GM18505 (cell line): ENCODE measurements at regions not wholly inside any gene's neighbourhood (a gene's known extent, or its start where the extent isn't known, plus 50 kb on each side); places are given as distances from the start of the nearest gene placed in this dataset.
"Not testable (repeated sequence)": the region's sequence is repeated elsewhere in the genome, so short reads cannot be mapped to it uniquely, and the experiment has no call there.

Experiments
- ATAC-seq: cut with Tn5 transposase; IDR thresholded peaks from one replicate; pipeline ENCODE4 v1.9.1; 2021; ENCODE audit not compliant: unreplicated experiment
- POLR2A ChIP-seq: IDR thresholded peaks from 4 replicates; pipeline ENCODE4 v1.6.1; 2011; ENCODE audit warnings: borderline replicate concordance; ENCODE audit not compliant: insufficient read depth, insufficient read length; ENCODE audit errors: extremely low read depth

DNA sequence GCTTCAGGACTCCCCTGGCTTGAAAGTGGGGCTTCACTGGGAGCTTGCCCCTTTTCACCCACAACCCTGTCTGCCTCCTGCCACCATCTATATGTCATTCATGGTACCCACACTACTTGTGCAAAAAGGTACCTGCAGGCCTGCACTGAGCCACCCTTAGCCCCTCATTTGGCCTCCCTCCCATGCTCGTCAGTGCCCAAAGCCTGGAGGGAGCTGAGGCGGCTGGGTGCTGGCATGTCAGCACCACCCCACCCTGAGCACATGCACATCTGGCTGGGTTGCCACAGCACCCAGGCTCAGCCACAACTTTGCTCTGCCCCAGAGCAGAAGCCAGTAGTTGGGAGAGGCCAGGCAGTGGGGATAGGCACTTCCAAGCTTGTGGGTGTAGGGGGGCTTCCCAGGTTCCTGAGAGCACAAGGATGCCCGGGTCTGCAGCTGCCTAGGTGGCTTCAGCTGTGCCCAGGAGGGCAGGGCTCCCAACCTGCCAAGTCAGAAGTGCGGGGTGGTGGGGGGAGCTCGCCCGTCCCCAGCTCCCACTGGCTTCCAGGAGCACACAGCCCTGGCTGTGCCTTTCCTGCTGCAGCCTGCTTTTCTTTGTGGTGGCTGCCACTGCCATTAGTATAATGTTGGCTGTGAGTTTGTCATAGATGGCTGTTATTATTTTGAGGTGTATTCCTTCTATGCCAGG, 1054.6 kb upstream of the EPHA6 start:
- no peak for ATAC-seq
- no peak for TF ChIP-seq POLR2A

DNA sequence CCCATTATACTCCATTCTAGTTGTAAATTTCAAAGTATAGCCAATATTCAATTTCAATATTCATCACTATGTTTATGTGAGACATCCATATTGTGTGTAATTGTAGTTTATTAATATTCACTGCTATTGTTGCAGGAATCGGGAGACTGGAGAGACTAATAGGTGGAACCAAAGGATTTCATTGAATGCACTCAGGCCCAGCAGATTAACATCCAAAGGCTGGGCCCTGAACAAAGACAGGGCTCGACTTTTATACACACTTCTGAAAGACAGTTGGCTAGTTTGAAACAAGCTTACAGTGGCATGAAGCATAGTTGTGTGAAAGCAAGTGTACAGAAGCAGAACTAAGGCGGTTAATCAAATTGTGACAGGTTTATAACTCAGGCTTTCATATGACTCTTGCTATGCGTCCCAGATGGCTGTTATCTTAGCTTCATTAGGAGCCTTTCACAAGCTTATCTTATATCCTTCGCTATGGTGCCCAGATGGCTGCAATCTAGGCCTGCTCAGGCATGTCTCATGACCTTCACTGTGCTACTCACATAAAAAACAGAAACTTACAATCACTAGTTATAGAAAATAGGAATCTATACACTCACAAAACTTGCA, 1038.8 kb upstream of the EPHA6 start:
- TF ChIP-seq POLR2A: no peak

DNA sequence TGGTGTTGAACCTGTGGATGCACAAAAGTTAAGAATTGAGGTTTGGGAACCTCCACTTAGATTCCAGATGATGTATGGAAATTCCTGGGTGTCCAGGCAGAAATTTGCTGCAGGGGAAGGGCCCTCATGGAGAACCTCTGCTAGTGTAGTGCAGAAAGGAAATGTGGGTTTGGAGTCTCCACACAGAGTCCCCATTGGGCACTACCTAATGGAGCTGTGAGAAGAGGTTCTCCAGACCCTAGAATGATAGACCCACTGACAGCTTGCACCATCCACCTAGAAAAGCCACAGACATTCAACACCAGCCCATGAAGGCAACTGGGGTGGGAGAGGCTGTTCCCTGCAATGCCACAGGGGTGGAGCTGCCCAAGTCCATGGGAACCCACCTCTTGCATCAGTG, 1032.8 kb upstream of the EPHA6 start:
- ATAC-seq: no peak
- TF ChIP-seq POLR2A: no peak

More for the DNA sequence above, 1038.8 kb upstream of the EPHA6 start:
- no peak for ATAC-seq

DNA sequence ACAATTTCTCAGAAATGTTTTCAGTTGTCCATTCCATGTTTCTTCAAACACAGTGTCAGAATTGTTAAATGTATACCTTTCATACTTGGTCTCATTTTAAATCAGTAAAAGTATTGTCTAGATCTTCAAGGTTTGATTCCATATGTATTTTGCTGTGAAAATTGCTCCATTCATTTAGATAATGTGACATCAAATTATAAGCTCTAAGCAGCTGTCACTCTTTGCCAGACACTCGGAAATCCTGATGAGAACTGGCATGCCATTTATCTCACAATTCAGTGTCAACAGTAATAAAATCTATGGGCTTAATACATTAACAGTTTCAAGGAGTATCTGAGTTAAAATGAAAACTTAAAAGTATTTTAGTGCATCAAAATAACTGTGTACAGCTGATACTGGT, 1025.3 kb upstream of the EPHA6 start:
- ATAC-seq: no peak

DNA sequence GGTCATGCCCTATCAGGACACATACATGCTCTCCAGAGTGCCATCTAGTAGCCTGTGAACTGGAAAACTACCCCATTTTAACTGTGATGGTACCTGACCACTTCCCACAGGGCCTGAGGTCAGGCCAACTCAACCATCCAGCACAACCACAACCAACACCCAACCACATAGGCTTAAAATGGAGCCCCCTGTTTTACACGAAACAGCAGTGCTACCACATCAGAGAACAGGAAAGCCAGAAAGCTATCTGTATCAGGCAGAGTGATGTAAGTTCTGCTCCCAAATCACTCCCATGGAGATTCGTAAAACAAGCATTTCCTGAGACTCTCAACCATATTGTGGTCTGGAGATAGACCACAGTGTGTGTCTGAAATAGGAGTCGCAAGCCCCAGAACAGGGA, 1017.3 kb upstream of the EPHA6 start:
- TF ChIP-seq POLR2A: no peak
- ATAC-seq: no peak

More for the DNA sequence above, 1025.3 kb upstream of the EPHA6 start:
- TF ChIP-seq POLR2A: no peak

DNA sequence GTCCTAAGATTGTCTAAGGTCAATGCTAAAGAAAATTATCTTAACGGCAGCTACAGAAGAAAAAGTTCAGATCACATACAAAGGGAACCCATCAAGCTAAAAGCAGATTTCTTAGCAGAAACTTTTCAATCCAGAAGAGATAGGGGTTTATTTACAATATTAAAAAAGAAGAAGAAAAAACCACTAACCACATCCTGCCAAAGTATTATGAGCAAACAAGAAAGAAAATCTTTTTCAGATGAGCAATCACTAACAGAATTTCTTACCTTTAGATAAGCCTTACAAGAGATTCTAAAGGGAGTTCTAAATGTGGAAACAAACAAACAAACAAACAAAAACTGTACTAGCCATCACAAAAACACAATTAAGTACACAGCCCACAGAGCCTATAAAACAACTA, 1015.8 kb upstream of the EPHA6 start:
- ATAC-seq: no peak
- TF ChIP-seq POLR2A: no peak

DNA sequence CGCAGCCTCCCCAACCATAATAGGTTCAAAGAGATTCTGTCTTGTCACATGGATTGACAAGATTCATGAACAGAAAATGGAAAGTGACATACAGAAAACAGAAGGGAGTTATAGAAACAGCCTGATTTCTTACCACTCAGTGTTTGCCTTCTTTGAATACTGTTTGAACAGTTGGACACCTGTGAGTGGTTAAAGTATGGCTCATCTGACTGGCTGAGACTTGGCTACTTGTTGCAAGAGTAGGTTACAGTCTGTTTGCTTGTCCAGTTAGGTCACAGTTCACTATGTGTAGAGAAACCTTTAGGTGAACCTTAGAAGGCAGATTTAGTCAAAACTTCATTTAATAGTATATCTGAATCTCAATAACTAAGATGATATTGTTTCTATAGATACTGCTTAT, 1003.9 kb upstream of the EPHA6 start:
- ATAC-seq: no peak
- no peak for TF ChIP-seq POLR2A

DNA sequence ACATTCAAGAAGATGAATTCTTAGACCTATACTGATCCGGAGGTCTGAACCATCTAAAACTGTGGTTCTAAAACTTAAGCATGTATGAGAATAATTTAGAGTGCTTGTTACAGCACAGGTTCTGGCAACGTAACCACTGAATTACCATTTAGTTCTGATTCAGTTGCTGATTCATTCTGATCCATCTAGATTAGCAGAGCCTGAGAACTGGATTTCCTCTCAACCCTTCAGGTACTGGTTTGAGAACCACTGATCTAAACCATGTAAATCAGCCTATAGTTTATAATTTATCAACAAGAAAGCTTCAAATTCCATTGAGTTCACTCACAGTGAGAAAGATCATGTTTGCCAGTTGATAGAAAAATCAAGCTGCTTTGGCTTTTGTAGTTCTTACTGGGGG, 1001.1 kb upstream of the EPHA6 start:
- TF ChIP-seq POLR2A: no peak
- ATAC-seq: no peak

DNA sequence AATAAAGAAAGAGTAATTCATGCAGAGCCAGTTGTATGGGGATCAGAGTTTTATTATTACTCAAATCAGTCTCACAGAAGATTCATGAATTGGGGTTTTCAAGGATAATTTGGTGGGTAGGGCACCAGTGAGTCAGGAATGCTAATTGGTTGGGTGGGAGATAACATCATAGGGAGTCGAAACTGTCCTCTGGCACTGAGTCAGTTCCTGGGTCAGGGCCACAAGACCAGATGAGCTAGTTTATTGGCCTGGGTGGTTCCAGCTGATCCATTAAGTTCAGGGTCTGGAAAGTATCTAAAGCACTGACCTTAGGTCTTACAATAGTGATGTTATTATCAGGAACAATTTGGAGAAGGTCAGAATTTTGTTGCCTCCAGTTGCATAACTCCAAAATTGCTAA, 998.6 kb upstream of the EPHA6 start:
- no peak for TF ChIP-seq POLR2A
- ATAC-seq: no peak

DNA sequence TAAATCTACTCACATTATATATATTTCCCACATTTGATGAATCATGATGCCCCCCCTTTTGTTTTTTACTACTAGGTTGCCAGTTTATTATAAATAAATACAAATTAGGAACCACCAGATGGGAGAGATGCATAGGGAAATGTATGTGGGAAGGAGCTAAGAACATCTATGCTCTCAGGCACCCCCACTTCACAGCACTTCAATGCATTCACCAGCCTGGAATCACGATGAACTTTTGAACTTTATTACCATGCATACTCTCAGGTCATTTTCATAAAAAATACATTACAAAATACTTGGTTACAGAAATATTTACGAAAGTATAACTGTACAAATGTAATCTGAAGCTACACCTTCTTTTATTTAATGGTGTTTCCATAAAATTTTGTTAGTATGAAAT, 988.0 kb upstream of the EPHA6 start:
- ATAC-seq: no peak
- no peak for TF ChIP-seq POLR2A

DNA sequence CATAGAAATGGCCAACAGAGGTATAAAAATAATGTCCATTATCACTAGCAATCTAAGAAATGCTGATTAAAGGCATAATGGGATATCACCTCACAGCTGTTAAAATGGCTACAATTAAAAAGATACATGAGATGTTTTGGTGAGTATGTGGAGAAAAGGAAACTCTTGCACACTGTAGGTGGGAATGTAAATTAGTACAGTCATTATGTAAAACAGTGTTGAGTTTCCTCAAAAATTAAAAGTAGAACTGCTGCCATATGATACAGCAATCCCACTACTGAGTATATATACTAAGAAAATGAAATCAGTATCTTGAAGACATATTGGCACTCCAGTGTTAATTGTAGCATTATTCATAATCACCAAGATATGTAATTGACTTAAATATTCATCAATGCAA, 982.2 kb upstream of the EPHA6 start:
- no peak for TF ChIP-seq POLR2A
- ATAC-seq: no peak

DNA sequence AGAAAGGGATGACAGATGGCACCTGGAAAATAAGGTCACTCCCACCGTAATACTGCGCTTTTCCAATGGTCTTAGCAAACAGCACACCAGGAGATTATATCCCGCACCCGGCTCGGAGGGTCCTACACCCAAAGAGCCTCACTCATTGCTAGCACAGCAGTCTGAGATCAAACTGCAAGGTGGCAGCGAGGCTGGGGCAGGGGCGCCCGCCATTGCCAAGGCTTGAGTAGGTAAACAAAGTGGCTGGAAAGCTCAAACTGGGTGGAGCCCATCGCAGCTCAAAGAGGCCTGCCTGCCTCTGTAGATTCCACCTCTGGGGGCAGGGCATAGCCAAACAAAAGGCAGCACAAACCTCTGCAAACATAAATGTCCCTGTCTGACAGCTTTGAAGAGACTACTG, 953.8 kb upstream of the EPHA6 start:
- ATAC-seq: not testable (repeated sequence)

DNA sequence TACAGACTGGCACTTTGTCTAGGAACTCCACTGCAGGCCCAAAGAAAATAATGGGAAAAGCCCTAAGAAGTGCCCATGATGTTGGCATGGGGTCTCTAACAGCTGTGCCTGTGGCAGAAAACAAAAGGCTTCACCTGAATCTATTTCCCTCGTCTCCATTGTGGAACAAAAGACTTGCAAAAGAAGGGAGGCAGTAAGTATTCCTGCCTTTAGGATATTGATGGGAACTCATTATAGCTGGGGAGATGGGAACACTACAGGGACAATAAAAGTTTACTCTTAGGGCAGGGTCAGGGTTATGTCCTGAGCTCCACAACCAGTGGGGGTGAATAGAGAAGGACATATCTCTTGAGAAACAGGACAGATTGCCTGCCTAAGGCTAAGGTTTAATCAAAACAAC, 930.6 kb upstream of the EPHA6 start:
- no peak for ATAC-seq
- TF ChIP-seq POLR2A: no peak

DNA sequence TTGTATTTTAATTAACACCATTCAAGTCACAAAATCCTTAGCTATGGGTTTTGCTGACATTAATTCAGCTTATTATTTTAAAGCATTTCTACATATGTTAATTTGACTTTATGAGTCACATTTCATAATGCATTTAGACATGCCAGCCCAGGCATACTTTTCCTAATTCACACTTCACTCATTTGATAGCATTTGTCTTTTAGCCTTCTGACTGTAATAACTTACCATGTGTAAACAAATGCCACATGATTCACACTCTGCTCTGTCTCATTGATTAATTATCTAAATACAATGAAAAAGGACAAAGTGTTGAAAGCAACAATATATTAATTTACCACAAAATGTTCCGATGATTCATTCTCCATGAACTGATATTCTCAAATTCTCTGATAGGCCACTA, 927.8 kb upstream of the EPHA6 start:
- no peak for ATAC-seq

DNA sequence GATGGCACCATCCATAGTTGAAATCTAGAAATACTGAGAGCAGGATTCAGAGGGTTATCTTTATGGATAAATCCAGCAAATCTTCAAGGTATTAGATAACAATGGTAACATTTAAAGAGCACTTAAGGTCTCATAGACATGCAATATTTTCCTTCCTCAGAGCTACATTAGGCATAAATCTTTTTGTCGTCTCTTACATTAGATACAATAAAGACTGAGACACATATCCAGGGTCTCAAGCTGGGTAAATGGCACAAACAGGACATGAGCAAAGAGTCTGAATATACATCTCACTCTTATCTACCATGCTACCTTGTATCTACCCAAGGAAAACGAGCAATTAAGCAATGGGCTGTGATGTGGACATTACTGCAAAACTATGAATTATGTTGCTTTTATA, 927.3 kb upstream of the EPHA6 start:
- no peak for ATAC-seq
- TF ChIP-seq POLR2A: no peak

More for the DNA sequence above, 927.8 kb upstream of the EPHA6 start:
- no peak for TF ChIP-seq POLR2A
